NT2/D1 (cell line): ENCODE measurements at regions not wholly inside any gene's neighbourhood (a gene's known extent, or its start where the extent isn't known, plus 50 kb on each side); places are given as distances from the start of the nearest gene placed in this dataset.

Experiments used
- DNase-seq: peaks from one replicate; pipeline ENCODE4 v3.0.0-alpha.2; 2011; ENCODE audit warnings: low read depth, low spot score
- H3K27me3 ChIP-seq: 2 replicates; pipeline ENCODE4 v1.6.0; 2011; ENCODE audit warnings: mild to moderate bottlenecking; ENCODE audit not compliant: insufficient read length, insufficient read depth
- H3K36me3 ChIP-seq: 2 replicates; pipeline ENCODE4 v1.6.1; 2011; ENCODE audit warnings: mild to moderate bottlenecking, low read length, mixed read lengths; ENCODE audit not compliant: insufficient read depth, insufficient read length
- H3K4me1 ChIP-seq: 2 replicates; pipeline ENCODE4 v1.5.1; 2011; ENCODE audit not compliant: insufficient read depth, insufficient read length
- H3K4me3 ChIP-seq: 2 replicates; pipeline ENCODE4 v1.5.1; 2011; ENCODE audit warnings: low read depth; ENCODE audit not compliant: insufficient read length
- H3K9ac ChIP-seq: 2 replicates; pipeline ENCODE4 v1.6.0; 2011; ENCODE audit warnings: low read depth; ENCODE audit not compliant: insufficient read length
- H3K9me3 ChIP-seq: 2 replicates; pipeline ENCODE4 v1.5.1; 2011; ENCODE audit warnings: mild to moderate bottlenecking, low read length; ENCODE audit not compliant: insufficient read depth
- SUZ12 ChIP-seq: IDR thresholded peaks from 2 replicates; pipeline ENCODE4 v1.6.1; 2011; ENCODE audit not compliant: insufficient read length, insufficient read depth; ENCODE audit errors: extremely low read depth
- YY1 ChIP-seq: IDR thresholded peaks from 2 replicates; pipeline ENCODE4 v1.6.1; 2011; ENCODE audit not compliant: insufficient read length, insufficient read depth
- ZNF274 ChIP-seq: IDR thresholded peaks from 2 replicates; pipeline ENCODE4 v1.6.1; 2011; ENCODE audit warnings: mild to moderate bottlenecking, low read depth, low read length

DNA sequence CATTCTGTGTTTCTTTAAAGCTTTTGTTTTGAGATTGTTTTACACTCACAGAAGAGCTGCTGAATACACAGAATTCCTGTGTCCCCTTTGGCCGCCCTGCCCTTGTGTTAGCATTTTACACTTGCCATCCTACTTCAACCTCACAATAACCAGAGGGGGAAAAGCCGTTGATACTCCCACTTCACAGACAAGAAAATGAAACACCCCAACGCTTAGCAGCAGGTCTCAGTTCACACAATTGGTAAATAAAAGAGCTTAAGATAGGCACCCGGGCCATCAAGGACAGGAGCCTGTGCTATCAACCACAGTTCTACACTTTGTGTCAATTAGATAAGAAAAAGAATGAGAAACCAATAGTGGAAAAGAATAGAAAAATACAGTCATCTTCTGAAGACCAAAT lies 178.0 kb downstream of the SYK start:
- H3K9ac ChIP-seq, result no peak overlapping the region
- no peak for DNase-seq
- TF ChIP-seq ZNF274, result no peak
- TF ChIP-seq SUZ12, result no peak
- no peak for TF ChIP-seq YY1
- no peaks in the 10 kb centered on the region for H3K4me1 ChIP-seq
- no peaks in the 10 kb centered on the region for H3K36me3 ChIP-seq
- no peaks in the 10 kb centered on the region for H3K9me3 ChIP-seq
- H3K27me3 ChIP-seq, result no peaks in the 10 kb centered on the region
- H3K4me3 ChIP-seq, result no peak overlapping the region

DNA sequence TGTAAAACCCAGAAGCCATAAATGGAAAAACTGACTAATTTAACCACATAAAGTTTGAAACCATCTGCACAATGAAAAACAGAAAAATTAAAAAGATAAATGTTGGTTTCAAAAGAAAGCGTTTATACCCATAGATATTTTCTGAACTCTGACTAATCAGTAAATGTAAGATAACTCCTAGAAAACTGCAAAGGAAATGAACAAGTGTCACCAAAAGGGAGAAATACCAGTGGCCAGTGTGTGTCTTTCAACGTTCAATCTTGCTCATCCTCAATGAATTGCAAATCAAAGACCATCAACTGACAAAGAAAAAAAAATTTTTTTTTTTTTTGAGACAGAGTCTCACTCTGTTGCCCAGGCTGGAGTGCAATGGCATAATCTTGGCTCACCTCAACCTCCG lies 180.1 kb downstream of the SYK start:
- H3K9me3 ChIP-seq, result no peaks in the 10 kb centered on the region
- no peak overlapping the region for H3K9ac ChIP-seq
- no peak for DNase-seq
- H3K36me3 ChIP-seq, result no peaks in the 10 kb centered on the region
- TF ChIP-seq YY1 (no peak), ZNF274 (no peak), SUZ12 (no peak)
- no peak overlapping the region for H3K4me3 ChIP-seq
- no peaks in the 10 kb centered on the region for H3K27me3 ChIP-seq
- H3K4me1 ChIP-seq, result no peaks in the 10 kb centered on the region

DNA sequence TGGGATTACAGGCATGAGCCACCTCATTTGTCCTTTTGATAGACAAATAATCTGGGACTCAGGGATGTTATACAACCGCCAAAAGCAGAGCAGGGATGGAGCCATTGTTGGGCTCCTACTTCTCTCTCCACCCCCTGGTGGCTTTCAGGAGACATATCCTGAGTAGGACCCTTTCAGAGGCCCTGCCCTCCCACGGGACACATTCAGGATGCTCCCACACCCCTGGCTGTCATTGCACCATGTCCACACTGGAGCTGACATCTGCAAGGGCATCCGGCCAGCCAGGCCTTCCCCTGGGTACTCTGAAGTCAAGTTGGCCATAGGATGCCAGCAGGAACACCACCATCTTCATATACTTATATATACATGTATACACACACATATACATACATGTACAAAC lies 181.8 kb downstream of the SYK start:
- no peak for DNase-seq
- Histone ChIP-seq H3K4me3 (no peak overlapping the region), H3K4me1 (no peaks in the 10 kb centered on the region)

DNA sequence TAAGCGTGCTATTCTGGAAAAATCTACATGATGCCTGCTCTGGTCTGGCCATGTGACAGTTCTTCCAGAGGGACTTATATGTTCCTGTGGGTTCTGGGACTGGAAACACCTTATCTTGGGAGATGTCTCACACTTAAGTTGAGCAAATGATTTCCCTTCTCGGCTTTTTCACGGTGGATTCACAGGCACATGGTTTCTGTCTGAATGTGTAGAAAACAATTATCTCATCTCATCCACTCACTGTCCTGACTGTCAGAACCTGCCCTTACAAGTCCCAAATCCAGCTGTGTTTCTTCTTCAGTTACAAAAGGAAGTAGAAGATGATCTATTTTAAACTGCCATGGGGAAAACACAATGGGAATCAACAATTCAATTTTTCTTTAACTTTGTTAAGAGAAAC lies 184.0 kb downstream of the SYK start:
- Histone ChIP-seq H3K9me3 (no peaks in the 10 kb centered on the region), H3K9ac (no peak overlapping the region), H3K36me3 (no peaks in the 10 kb centered on the region), H3K4me1 (no peaks in the 10 kb centered on the region), H3K27me3 (no peaks in the 10 kb centered on the region), H3K4me3 (no peak overlapping the region)
- TF ChIP-seq SUZ12, result no peak
- no peak for TF ChIP-seq ZNF274
- no peak for TF ChIP-seq YY1
- DNase-seq, result no peak

More for the DNA sequence above, 181.8 kb downstream of the SYK start:
- Histone ChIP-seq H3K36me3 (no peaks in the 10 kb centered on the region), H3K27me3 (no peaks in the 10 kb centered on the region), H3K9me3 (no peaks in the 10 kb centered on the region), H3K9ac (no peak overlapping the region)
- TF ChIP-seq ZNF274, result no peak
- no peak for TF ChIP-seq YY1
- TF ChIP-seq SUZ12, result no peak

DNA sequence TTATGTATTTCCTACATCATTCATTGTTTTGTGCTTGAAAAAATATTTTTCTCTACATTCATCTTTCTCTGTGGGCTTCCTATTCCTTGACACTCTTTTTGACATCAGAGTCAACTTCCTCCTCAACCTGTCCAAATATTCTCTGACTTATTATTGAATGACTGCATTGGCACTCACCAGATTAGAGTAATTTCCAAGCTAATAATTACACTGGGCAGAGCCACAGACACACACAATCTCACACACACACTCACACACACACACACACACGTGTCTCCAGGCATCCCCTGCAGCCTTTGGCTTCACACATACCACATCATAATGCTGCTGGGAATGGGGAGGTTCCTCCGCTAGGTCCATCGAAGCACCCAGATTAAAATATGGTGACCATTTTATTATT lies 184.5 kb downstream of the SYK start:
- Histone ChIP-seq H3K36me3 (no peaks in the 10 kb centered on the region), H3K27me3 (no peaks in the 10 kb centered on the region), H3K4me3 (no peak overlapping the region), H3K4me1 (no peaks in the 10 kb centered on the region), H3K9me3 (no peaks in the 10 kb centered on the region), H3K9ac (no peak overlapping the region)
- TF ChIP-seq SUZ12 (no peak), ZNF274 (no peak), YY1 (no peak)
- no peak for DNase-seq

DNA sequence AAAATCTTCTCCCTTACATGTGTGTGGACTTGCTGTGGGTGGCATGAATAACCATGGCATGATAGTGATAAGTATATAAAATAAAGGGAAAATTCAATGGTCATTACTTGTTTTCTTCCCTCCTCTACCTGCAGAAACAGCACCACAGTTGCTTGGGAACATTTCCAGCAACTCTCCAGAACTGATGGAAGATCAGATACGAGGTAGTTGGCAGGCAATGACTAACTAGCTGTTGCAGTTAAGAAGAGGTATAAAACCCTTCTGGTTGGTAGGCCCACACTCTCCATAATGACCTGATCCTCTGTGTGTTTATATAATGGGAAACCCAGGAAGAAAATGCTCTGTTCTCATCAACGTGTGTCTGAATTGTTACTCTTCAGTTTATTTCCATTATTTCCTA lies 185.9 kb downstream of the SYK start:
- TF ChIP-seq YY1 (no peak), SUZ12 (no peak), ZNF274 (no peak)
- Histone ChIP-seq H3K4me1 (no peaks in the 10 kb centered on the region), H3K36me3 (no peaks in the 10 kb centered on the region), H3K9me3 (0 out of 2 replicates have a peak, but pooled peaks cover 4% of the 10 kb centered on the region), H3K4me3 (no peak overlapping the region), H3K9ac (no peak overlapping the region), H3K27me3 (no peaks in the 10 kb centered on the region)
- DNase-seq, result no peak

DNA sequence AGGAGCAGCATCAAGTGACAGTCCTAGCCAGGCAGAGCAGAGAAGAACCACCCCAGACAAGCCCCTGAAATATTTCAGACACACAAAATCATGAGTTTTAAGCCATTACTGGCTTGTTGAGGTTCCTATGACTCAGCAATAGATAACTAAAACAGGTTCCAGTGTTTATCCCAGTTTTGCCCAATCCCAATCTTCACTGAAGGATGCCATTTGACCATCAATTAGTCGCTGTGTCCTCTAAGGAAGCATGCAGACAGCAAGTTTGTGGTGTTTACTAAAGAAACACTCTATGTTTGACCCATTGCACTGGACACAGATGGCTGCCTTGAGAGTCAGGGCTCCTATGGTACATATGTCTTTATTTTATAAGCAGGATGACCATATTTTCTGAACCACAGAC lies 186.7 kb downstream of the SYK start:
- no peaks in the 10 kb centered on the region for H3K27me3 ChIP-seq
- no peak overlapping the region for H3K9ac ChIP-seq
- H3K4me1 ChIP-seq, result no peaks in the 10 kb centered on the region
- H3K36me3 ChIP-seq, result no peaks in the 10 kb centered on the region
- TF ChIP-seq SUZ12 (no peak), ZNF274 (no peak), YY1 (no peak)
- DNase-seq, result no peak
- H3K9me3 ChIP-seq, result 0 out of 2 replicates have a peak, but pooled peaks cover 4% of the 10 kb centered on the region
- H3K4me3 ChIP-seq, result no peak overlapping the region
